Hepatic stellate cell (primary cell): ENCODE measurements at regions not wholly inside any gene's neighbourhood (a gene's known extent, or its start where the extent isn't known, plus 50 kb on each side); places are given as distances from the start of the nearest gene placed in this dataset.

ENCODE experiments used
- DNase-seq: peaks from one replicate; pipeline ENCODE4 v3.0.0; 2011; ENCODE audit warnings: low spot score

- no peak for DNase-seq
Observed at GRCh38 chr10:36373424-36374096, 731.5 kb upstream of the FZD8 start.

DNA sequence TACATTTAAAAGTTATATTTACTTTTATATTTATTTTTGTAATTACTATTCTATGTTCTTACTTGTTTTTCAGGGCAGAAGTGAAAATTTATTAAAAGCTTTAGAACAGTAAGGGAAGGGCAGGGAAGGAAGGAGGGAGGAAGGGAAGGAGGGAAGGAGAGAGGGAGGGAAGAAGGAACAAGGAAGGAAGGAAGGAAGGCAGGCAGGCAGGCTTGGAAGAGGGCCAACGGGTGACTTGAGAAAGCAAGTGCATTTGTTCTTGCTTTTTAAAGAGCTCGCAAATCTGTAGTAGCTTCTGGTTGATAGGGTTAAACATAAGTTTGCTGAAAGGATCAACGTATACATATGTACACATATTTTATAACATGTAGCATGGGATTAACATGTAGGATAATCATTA, 725.3 kb upstream of the FZD8 start:
- no peak for DNase-seq

GRCh38 chr10:36366843-36367242, 724.7 kb upstream of the FZD8 start:
- no peak for DNase-seq

- DNase-seq: no peak
Observed at GRCh38 chr10:36366065-36366464, 724.0 kb upstream of the FZD8 start.

GRCh38 chr10:36362257-36362656, 720.2 kb upstream of the FZD8 start:
- no peak for DNase-seq

DNA sequence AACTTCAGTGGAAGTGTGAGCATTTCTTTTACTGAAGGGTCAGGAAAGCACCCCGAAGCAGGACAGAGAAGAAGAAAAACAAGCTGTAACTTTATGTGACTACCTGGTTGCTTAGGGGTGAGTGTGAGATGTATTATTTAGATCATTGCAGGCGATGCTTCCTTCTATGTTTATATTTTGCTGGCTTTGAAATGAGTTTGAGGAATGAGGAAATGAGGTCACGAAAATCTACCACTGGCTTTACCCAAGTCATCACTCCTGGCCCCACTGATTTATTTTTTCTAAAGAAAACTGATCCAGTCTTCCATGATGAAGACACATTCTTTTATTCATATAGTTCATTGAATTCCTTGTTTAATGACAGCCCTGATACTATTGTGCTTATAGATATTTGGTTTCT, 716.6 kb upstream of the FZD8 start:
- no peak for DNase-seq

DNA sequence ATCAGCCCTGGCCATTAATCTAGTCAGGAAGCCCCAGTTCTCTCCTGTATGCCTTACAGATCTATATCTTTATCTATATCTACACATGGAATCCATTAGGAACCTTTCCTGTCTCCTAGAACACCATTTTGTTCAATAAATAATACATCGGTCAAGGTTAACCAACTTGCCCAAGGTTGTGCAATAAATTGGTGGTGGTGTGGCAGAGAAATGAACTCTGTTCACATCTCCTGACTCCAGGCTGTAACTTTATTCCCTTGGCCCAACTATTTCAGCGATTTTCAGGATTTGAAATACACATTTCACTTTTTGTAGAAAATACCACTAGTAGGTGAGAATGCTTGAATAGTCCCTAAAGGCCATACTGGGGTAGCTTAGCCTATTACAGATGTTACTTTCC, 712.5 kb upstream of the FZD8 start:
- DNase-seq: no peak

- no peak for DNase-seq
Observed at GRCh38 chr10:36351159-36351558, 709.1 kb upstream of the FZD8 start.

DNA sequence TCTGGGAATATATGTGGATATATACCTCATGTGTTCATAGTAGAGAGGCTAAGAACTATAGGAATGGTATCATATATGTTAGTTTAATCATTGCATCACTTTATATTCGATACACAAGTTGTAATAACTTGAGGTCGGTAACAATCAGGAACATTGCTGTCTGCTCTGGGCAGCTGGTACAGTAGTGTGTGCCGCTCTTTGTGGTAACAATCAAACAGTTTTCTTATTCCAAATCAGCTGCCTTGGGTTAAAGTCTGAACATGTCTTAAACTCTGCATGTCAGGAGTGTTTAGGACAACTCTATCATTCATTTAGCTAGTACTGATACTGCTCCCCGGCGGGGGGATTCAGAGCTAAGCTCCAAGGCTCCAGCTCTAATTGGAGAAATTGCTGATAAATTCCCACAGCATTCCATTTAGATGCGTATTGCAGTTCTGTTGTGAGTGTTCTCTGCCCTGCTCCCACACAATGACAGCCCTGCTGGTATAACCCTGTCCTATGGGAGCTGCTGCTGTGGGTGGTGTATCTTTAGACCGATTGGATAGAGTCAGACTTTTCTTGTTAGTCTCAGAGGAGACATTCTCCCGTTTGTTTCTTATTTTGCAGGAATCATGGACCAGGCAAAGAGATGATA, 707.5 kb upstream of the FZD8 start:
- peak; percentile 85 for DNase-seq

DNA sequence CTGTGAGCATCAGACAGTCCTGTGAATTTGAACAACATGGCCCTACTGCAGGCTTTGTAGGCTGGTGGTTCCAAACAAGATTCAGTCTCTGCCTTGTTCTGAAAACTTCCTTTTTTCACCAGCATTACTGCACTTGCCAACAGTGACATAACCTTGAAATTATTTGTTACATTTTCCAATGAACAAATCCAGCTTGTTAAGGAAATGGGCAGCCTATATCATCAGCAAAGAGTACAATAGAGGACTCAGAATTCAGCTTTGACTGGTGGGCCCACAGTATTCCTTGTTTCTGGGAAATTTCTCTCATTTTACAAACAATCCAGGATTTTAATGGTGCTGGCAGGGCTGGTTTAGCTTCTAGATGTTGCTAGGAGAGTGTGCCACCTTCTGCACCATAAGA, 703.7 kb upstream of the FZD8 start:
- DNase-seq: no peak

DNA sequence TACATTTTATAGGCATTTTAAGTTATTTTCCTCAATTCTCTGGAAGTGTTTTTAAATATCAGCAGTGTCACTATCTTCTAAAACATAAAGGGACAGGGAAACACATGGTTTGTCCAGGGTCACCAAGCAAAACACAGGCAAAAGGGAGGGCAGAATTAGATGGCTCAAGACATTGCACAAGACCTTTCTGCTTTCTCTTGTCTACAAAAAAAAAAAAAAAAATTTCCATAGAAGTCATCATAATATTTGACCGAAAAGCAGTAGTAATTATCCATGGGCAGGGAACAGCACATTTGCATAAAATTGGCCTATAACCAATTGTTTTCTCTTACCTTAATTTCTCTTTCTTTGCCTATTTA, 703.1 kb upstream of the FZD8 start:
- no peak for DNase-seq

DNA sequence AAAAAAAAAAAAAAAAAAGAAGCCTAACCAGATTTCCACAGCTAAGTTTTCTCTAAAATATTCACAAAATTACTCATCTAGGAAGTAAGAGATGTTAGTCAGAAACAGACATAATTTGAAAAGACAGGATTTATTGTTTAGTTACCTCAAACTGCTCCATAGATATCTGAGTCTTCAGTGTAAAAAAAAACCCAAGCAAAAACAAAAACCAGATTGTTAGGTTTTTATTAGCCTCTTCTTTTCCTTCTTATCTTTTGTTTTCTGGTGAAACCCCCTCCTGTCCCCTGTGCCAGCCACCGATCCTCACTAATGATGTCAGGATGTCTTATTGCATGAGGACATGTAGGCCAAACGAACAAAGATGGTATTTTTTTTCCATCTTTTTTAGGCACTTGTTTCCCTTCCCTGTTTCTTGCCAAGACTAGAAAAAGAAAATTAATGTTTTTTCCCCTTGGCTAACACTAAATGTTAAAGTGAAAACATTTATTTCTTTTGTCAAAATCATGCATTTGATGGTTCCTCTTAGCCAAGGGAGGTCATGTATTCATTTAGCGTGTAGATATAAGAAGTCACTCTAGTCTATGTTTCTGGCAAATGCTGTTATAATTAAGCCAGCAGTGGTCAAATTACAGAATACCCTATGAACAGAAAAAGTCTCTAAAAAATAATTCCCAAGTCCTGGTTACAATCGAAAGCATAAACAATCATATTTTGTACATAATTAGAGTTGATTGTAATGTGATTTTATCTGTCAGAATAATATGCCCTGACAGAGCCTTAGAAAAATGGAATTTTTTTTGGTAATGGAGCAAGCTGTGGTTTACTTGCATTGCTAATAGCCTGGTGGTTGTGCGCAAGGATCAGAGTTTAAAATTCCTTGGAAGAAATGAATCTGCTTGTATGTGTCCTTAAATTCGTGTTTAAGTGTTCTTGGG, 702.4 kb upstream of the FZD8 start:
- no peak for DNase-seq

GRCh38 chr10:36342781-36343180, 700.7 kb upstream of the FZD8 start:
- no peak for DNase-seq

DNA sequence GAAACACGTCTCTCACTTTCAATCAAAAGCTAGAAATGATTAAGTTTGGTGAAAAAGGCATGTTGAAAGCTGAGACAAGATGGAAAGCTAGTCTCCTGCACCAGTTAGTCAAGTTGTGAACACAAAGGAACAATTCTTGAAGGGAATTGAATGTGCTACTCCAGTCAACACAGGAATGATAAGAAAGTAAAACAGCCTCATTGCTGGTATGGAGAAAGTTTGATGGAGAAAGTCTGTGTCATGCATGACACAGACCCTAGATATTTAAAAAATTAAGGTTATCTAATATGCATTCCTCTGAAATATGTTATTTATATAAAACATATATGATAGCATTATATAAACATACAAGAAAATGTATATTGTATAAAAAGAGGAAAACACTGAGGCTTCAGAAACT, 699.4 kb upstream of the FZD8 start:
- DNase-seq: no peak

DNA sequence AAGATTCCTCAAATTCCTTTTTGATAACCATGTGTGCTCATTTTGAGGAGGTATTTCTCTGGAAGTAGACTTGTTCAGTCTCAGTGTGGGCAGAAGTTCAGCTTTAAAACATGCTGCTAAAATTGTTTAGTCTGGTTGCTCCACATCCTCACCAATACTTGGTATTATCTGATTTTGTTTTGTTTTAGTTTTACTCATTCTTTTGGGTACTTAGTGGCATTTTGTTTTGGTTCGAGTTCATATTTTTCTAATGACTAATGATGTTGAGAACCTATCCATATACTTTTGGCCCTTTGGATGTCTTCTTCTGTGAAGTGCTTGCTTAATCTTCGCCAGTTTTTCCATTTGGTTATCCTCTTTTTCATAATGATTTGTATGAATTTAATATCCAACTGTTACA, 694.2 kb upstream of the FZD8 start:
- no peak for DNase-seq

- no peak for DNase-seq
Observed at GRCh38 chr10:36333446-36333845, 691.4 kb upstream of the FZD8 start.

GRCh38 chr10:36332926-36333325, 690.8 kb upstream of the FZD8 start:
- DNase-seq: no peak

DNA sequence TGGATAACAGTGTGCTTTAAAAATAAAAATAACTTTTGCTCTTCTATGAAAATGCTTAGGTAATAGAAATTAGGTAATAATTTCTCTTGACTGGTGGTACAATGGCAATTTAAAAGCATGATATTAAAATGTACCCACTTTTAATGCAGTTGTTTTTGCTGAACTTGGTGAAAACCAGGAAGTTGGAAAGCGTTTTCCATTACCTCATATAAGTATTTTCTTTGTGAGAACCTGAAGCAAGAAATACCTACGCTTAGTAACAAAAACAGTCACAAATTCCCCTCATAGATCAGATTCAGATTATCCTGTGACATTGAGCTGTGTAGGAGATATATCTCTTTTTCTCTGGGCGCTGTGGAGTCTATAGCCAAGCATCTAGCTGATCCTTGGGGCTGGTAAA, 689.0 kb upstream of the FZD8 start:
- no peak for DNase-seq

GRCh38 chr10:36325815-36326214, 683.7 kb upstream of the FZD8 start:
- DNase-seq: no peak

GRCh38 chr10:36324831-36325230, 682.7 kb upstream of the FZD8 start:
- no peak for DNase-seq

DNA sequence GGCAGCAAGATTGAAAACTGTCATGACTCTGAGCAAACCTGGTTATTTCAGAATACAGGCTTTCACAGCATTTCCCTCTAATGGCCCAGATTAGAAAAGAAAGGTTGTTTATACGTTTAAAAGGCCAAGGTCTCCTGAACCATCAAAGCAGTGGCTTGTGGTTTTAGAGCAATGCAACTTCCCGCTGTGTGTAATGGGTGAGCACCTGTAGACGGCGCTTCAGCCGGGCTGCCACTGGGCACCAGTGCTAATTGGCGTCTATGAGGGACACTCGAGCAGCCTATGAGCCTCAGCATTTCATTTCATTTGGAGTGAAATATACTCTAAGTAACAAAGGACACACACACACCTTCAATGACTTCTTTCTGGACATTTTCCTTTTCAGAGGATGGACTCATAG, 671.0 kb upstream of the FZD8 start:
- no peak for DNase-seq

DNA sequence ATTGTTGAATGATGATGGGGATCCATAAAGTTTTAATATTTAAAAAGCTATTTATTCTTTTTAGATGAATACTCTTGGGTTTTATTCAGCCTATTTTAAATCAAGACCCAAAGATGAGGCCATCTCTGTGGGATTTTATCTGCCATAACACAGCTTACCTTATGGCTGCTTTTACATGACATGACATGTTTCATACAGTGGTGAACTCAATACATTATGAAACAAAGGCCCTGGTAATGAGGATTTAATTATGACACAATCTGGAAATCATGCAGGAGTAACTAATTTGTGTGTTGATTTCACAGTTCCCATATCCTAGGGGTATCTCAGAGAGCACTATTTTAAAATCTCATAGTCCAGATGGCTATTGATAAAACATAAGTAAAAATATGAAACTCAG, 661.8 kb upstream of the FZD8 start:
- DNase-seq: no peak

- DNase-seq: no peak
Observed at GRCh38 chr10:36302086-36302485, 660.0 kb upstream of the FZD8 start.
